K562 (cell line): ENCODE measurements at regions not wholly inside any gene's neighbourhood (a gene's known extent, or its start where the extent isn't known, plus 50 kb on each side); places are given as distances from the start of the nearest gene placed in this dataset.

Experiments
- ATAC-seq: fragments of 200-7000 bp; cut with Tn5 transposase; 3 replicates; pipeline ENCODE4 v1.9.1; 2020; ENCODE audit warnings: moderate library complexity
- BruUV-seq: library from RNA; stranded (reverse); fragments of 400-500 nt; replicated peaks from 2 replicates; lab custom pipeline; 2021; lab: Mats Ljungman, UMichigan
- CTCF ChIA-PET: fragments of 300-600 bp; formaldehyde crosslinking; extraction: SDS; loops from one replicate; lab custom pipeline; 2021; ENCODE audit warnings: low intra/inter-chr PET ratio; lab: Yijun Ruan, JAX
- POLR2A ChIA-PET: fragments of 300-600, 350-650 bp; sonication (Branson Sonifier 250); formaldehyde crosslinking; extraction: SDS; loops from one replicate; lab custom pipeline; 2021; ENCODE audit warnings: antibody characterized with exemption, inconsistent platforms; lab: Yijun Ruan, JAX
- DNase-seq, 4 experiments: peaks; one replicate each; pipeline versions ENCODE4 v3.0.0 to v3.0.0-alpha.2; 2011 to 2018; ENCODE audit warnings: low spot score in 3 of 4, mixed read lengths in 3 of 4; ENCODE audit errors: extremely low read depth in 1 of 4
- FAIRE-seq: peaks from 2 replicates; lab custom pipeline; 2011; peaks lifted over from hg19 to GRCh38; lab: Jason Lieb, UNC
- H2AFZ ChIP-seq: 2 replicates; pipeline ENCODE4 v1.6.0; 2011; ENCODE audit warnings: low read depth, low read length, control low read depth, inconsistent platforms
- H3K27ac ChIP-seq: fragments of 200-600 bp; 3 replicates; pipeline ENCODE4 v1.8.0; 2011; ENCODE audit warnings: low read depth, mild to moderate bottlenecking, control low read depth, inconsistent platforms, low read length, moderate library complexity, mixed read lengths; ENCODE audit errors: extremely low read depth
- H3K27me3 ChIP-seq, 2 experiments: fragments of 300-600 bp in 1 of 2; 2 replicates in 1 of 2; 3 replicates in 1 of 2; pipeline versions ENCODE4 v1.6.0 to v1.8.0; 2011; ENCODE audit warnings: inconsistent platforms in 2 of 2, low read length in 2 of 2, mild to moderate bottlenecking in 1 of 2, mixed read lengths in 1 of 2, moderate library complexity in 1 of 2; ENCODE audit not compliant: control insufficient read depth in 2 of 2, insufficient read depth in 2 of 2
- H3K36me3 ChIP-seq: fragments of 300-600 bp; 3 replicates; pipeline ENCODE4 v1.8.0; 2011; ENCODE audit warnings: mild to moderate bottlenecking, low read length, inconsistent platforms; ENCODE audit not compliant: control insufficient read depth, insufficient read depth
- H3K4me1 ChIP-seq, 2 experiments: fragments of 200-600 bp in 1 of 2; replicated peaks in 1 of 2; 2 replicates in 1 of 2; 3 replicates in 1 of 2; pipeline versions ENCODE4 v1.5.1 to v1.8.0; 2011; ENCODE audit warnings: inconsistent platforms in 2 of 2, low read length in 2 of 2, mild to moderate bottlenecking in 1 of 2, mixed read lengths in 1 of 2, moderate library complexity in 1 of 2; ENCODE audit not compliant: control insufficient read depth in 2 of 2, insufficient read depth in 2 of 2
- H3K4me2 ChIP-seq: 2 replicates; pipeline ENCODE4 v1.6.1; 2011; ENCODE audit warnings: low read length, control low read depth, inconsistent platforms, mixed read lengths; ENCODE audit not compliant: insufficient read depth
- H3K4me3 ChIP-seq: fragments of 200-600 bp; sonication (generic), shearing (Covaris generic); 2 replicates; pipeline ENCODE4 v1.5.1; 2016; ENCODE audit warnings: control low read depth, inconsistent platforms
- H3K79me2 ChIP-seq: fragments of 200-600 bp; 3 replicates; pipeline ENCODE4 v1.8.0; 2011; ENCODE audit warnings: low read length, inconsistent platforms; ENCODE audit not compliant: control insufficient read depth, insufficient read depth
- H3K9ac ChIP-seq, 2 experiments: 2 replicates each; pipeline versions ENCODE4 v1.6.0 to v1.6.1; 2011; ENCODE audit warnings: low read depth in 2 of 2, low read length in 2 of 2, control low read depth in 1 of 2, inconsistent platforms in 1 of 2, mild to moderate bottlenecking in 1 of 2, mixed read lengths in 1 of 2; ENCODE audit not compliant: insufficient read depth in 1 of 2
- H3K9me1 ChIP-seq: one replicate; pipeline ENCODE4 v1.6.0; 2011; ENCODE audit warnings: inconsistent platforms, mild to moderate bottlenecking, low read length, moderate library complexity; ENCODE audit not compliant: control insufficient read depth, insufficient read depth
- H3K9me3 ChIP-seq: replicated peaks from 2 replicates; pipeline ENCODE4 v1.5.1; 2011; ENCODE audit warnings: low read depth, low read length, inconsistent platforms; ENCODE audit not compliant: control insufficient read depth, insufficient read depth
- H4K20me1 ChIP-seq: replicated peaks from 2 replicates; pipeline ENCODE4 v1.6.1; 2011; ENCODE audit warnings: low read length, inconsistent platforms, mixed read lengths; ENCODE audit not compliant: control insufficient read depth, insufficient read depth
- CAMTA2 ChIP-seq: fragments of 250-450 bp; sonication (Bioruptor Pico); conservative IDR thresholded peaks from 2 replicates; pipeline ENCODE4 v1.5.1; 2022
- CBFA2T2 ChIP-seq: fragments of 450-650 bp; conservative IDR thresholded peaks from 2 replicates; pipeline ENCODE4 v1.6.1; 2017; ENCODE audit warnings: mild to moderate bottlenecking
- HNRNPLL ChIP-seq: fragments of 200-400 bp; formaldehyde crosslinking; IDR thresholded peaks from 2 replicates; pipeline ENCODE4 v1.6.1; 2017; ENCODE audit warnings: low read length, low read depth, mild to moderate bottlenecking; ENCODE audit not compliant: poor library complexity, severe bottlenecking
- POLR2A ChIP-seq: fragments of 450-650 bp; conservative IDR thresholded peaks from 2 replicates; pipeline ENCODE4 v1.6.1; 2016
- WGBS: fragments of 100-300 bp; shearing (Covaris generic); methylation state at CpG from one replicate; pipeline ENCODE4 v1.1.6; 2016; ENCODE audit warnings: low coverage, mixed read lengths; ENCODE audit not compliant: insufficient coverage; ENCODE audit errors: missing lambda C conversion rate; 5-methylcytosine and 5-hydroxymethylcytosine counted together
- in situ Hi-C: fragments of 300-500 bp; cut with MboI; formaldehyde crosslinking; loops from 4 replicates; pipeline ENCODE4 v1.15.0; 2018; ENCODE audit warnings: inconsistent platforms, mixed read lengths
- intact Hi-C: fragments of 100-400 bp; cut with micrococcal nuclease; formaldehyde crosslinking; loops from 2 replicates; pipeline ENCODE4 v1.14.2; 2022

DNA sequence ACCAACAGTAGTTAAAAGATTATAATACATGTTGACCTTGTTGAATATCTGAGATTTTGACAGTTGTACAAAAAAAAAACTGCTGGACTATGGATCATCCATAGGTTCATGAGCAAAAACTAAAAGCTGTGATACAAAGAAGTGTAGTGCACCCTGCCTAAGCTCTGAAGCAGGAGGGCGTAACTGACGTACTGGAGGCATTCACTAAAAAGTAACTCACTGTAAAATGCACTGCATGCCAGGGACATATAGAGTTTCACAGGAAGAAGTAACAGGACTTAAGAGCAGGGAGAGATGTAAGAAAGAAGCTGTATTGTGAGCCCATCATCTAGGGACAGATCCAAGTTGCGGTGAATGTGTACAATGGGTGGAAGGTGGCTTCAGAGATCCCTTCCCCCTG is 177.9 kb downstream of the IRS2 start:
- DNase-seq (no peak), ATAC-seq (no peak), FAIRE-seq (no peak)
- ChIA-PET CTCF (no interaction called here), POLR2A (no interaction called here)
- WGBS = 0% methylated on average over 3 of the region's 3 CpGs
- H2AFZ ChIP-seq = no peak overlapping the region
- H3K4me1 ChIP-seq = no peaks in the 10 kb centered on the region
- TF ChIP-seq CBFA2T2 (no peak), HNRNPLL (peak; percentile 54)
- no TSS peak for BruUV-seq
- in situ Hi-C loops (no loop called here), intact Hi-C loops (no loop called here)
- no peaks in the 10 kb centered on the region for H3K27me3 ChIP-seq
- H3K36me3 ChIP-seq = no peaks in the 10 kb centered on the region
- H3K9me3 ChIP-seq = no peaks in the 10 kb centered on the region
- H3K79me2 ChIP-seq = no peaks in the 10 kb centered on the region
- no peak overlapping the region for H3K9ac ChIP-seq
- no peak overlapping the region for H3K4me3 ChIP-seq
- no peak overlapping the region for H3K27ac ChIP-seq
- H4K20me1 ChIP-seq = no peaks in the 10 kb centered on the region
- no peaks in the 10 kb centered on the region for H3K9me1 ChIP-seq
- H3K4me2 ChIP-seq = no peak overlapping the region

DNA sequence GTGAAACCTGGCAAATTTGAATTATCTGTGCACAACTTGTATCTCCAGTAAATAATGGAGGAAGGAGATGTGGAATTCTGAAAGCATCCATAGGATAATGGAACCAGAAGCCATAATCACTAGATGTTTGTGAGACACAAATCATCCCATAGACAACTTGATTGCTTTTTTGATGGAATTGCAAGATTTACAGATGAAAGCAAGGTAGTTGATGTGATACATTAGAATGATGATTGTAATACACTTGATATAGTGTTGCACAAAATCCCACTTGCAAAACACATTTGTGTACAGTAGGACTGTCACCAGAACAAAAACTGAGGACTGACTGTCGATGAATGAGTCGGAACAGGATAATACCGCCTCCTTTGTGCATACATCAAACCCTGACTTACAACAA is 178.3 kb downstream of the IRS2 start:
- BruUV-seq = no TSS peak
- Histone ChIP-seq H3K9me3 (no peaks in the 10 kb centered on the region), H3K9ac (no peak overlapping the region), H3K4me3 (no peak overlapping the region), H3K4me1 (no peaks in the 10 kb centered on the region), H3K27me3 (no peaks in the 10 kb centered on the region), H4K20me1 (no peaks in the 10 kb centered on the region), H3K79me2 (no peaks in the 10 kb centered on the region), H2AFZ (no peak overlapping the region), H3K36me3 (no peaks in the 10 kb centered on the region), H3K4me2 (no peak overlapping the region), H3K27ac (no peak overlapping the region), H3K9me1 (no peaks in the 10 kb centered on the region)
- ATAC-seq (no peak), DNase-seq (no peak), FAIRE-seq (no peak)
- intact Hi-C loops (no loop called here), in situ Hi-C loops (no loop called here)
- ChIA-PET POLR2A (no interaction called here), CTCF (no interaction called here)
- TF ChIP-seq POLR2A (no peak), CAMTA2 (CRISPR knock-in tag) (no peak)
- 3% methylated on average over 3 of the region's 3 CpGs for WGBS
